Fibroblast of skin of left biceps (primary cell): ENCODE measurements at regions not wholly inside any gene's neighbourhood (a gene's known extent, or its start where the extent isn't known, plus 50 kb on each side); places are given as distances from the start of the nearest gene placed in this dataset.

Experiments
- DNase-seq, 2 experiments: peaks; one replicate each; pipeline ENCODE4 v3.0.0-alpha.2; 2013; ENCODE audit warnings: low read depth in 2 of 2

DNA sequence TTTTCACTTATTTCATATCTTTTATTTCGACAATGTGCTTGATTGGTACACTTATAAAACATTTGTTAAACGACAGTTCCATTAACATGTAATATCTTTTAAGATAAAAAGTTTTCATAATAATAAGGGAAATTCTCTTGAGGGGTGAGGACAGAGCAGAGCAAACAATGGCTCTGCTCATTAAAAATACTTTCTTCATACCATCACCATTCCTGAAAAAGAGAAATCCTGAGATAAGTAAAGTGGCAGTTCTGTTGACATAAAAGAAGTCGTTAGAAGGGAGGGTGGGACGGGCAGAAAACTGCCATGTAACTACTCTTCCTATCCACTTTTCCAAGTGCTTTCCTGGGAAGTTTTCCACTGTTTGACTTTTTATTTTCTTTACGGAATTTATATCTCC lies 193.6 kb upstream of the CEP162 start:
- DNase-seq = no peak

DNA sequence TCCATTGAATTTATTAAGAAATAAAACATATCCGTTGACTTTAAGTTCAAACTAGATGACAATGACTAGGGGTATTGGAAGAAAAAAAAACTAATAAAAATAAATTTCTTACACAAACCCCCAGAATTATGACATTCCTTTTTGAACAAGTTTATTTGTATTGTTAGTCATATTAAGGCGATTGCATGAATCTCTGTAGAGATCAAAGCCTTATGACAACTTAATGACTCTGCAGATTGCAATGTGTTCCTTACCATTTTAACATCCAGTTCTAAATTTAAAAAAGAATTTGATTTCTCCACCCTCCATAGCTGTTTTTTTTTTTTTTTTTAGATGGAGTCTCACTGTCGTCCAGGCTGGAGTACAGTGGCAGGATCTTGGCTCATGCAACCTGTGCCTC lies 189.8 kb upstream of the CEP162 start:
- no peak for DNase-seq

DNA sequence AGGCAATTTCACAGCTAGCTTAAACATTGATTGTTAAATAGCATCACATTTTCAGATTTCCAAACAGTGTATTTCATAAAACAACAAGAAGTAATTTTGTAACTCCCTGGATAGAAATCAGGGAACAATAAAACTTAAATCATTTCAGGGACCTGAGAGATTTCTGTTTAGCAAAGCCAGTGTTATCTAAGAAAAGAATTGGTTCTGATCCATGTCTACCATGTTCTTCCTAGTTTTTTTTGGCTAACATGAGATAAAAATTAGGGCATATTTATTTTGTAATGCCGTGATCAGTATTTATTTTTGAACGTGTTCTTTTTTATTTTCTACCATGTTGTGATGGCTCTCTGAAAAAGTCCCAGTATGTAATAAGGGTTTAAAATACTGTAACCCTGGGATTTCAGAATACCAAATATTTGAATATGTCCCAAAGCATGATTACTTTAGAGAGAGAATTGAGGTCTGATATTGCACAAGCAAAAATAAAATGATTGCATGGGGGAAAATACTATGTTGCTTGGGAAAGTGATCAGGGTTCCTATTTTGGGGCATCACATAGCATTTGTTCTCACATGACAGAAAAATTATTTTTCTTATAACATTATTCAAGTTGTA lies 188.7 kb upstream of the CEP162 start:
- no peak for DNase-seq

- DNase-seq = no peak
Measured at GRCh38 chr6:84415517-84415916, 188.1 kb upstream of the CEP162 start.

DNA sequence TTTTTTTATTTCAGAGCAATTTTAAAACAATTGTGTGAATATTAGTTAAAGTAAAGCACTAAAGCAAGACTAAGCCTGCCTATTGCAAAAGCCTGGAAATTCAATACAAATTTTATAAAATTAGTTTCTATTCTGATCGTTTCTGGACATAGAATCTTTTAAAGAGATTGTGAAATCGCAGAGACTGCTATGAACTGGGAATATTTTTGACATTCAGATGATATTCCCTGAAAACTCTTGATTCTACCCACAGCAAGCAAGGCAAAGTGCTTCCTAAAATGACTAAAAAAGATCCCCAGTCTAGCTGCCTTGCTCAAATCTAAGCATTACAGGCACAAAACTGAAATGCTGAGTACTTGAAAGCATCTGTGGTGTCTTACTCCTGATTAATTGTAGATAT lies 187.6 kb upstream of the CEP162 start:
- DNase-seq = no peak

DNA sequence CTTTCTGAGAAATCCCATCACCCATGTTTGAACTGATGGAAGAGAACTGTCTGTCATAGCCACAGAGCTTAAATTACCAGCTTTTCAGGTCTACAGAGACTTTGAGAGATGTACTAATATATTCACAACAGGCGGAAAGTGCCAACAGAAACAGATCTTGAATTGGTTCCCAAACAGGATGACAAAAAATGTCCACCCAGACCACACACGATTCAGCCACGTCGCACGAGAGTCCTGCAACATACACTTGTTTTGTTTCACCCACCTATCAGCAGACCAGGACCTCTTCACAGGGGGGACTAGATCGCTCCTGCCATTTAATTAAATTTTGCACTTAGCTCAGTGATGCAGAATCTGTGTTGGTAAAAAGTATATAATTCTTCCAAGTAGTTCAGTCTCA lies 187.1 kb upstream of the CEP162 start:
- DNase-seq = no peak

GRCh38 chr6:84411060-84411629 lies 183.7 kb upstream of the CEP162 start:
- DNase-seq = peak; percentile 77 to 79

GRCh38 chr6:84409911-84410310 lies 182.5 kb upstream of the CEP162 start:
- no peak for DNase-seq

DNA sequence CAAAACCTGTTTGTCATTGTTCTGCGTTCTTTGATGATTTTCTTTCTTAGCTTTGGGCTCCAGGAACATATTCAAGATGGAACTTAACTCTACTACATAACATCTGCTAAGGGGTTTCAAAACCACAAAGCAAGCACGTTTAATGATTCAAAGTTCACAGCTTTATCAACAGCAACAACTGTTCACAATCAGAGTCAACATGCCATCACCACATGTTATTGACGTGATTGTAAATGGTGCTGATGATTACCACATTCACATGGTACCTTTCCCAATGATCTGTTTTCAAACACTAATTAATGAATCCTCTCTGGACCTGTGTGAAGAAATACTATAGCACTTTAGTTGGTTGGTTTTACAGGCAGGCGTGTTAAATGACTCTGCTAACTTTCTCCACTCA lies 180.6 kb upstream of the CEP162 start:
- no peak for DNase-seq

- DNase-seq = no peak
Measured at GRCh38 chr6:84403545-84403944, 176.1 kb upstream of the CEP162 start.

DNA sequence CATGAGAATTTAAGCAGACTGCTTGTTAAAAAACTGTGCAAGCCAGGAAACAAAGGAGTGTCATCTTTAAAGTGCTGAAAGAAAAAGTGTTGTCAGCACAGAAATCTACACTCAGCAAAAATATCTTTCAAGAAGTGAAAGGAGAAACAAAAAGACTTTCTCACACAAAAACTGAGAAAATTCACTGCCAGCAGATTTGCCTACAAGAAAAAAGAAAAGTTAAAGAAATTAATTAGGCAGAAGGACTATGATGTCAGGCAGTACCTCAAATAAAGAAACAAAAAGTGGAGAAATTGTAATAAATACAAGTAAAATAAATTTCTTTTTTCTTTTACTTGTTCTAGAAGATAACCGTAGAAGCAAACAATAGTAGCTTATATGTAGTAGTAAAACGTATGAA lies 171.6 kb upstream of the CEP162 start:
- DNase-seq = no peak

DNA sequence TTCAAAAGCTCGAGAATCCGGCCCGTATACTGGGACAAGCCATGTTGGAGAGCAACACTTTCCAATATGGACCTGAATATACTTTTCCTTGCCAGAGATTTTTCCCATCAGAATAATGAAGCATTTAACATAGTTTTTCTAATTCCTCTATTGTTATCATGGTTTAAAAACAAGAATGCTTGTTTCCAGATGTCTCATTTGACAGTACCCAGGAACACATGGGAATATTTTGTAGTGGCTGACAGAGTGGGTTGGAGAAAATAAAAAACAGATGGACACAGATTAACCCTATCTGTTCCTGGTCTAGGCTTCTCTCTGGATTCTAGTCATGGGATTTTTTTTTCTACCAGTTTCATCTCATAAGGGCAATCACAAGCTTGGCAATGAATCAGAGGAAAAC lies 164.8 kb upstream of the CEP162 start:
- no peak for DNase-seq

DNA sequence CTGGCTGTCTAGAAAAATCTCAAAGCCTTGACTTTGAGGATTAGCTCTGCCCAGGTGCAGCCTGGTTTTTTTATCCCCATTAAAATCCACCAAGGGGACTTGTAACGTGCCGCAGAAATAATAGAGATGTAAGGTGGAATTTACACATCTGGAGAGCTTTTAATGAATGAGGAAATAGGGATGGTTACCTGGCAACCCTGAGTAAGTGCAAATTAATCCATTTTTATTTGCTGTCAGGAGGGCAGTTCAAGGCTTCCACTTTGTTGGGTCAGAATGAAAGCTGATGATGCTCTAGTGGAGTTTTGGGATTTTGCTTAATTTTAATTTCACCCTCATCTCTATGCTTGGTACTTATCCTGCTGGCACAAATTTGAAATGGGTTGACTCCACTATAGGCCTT lies 163.4 kb upstream of the CEP162 start:
- no peak for DNase-seq

DNA sequence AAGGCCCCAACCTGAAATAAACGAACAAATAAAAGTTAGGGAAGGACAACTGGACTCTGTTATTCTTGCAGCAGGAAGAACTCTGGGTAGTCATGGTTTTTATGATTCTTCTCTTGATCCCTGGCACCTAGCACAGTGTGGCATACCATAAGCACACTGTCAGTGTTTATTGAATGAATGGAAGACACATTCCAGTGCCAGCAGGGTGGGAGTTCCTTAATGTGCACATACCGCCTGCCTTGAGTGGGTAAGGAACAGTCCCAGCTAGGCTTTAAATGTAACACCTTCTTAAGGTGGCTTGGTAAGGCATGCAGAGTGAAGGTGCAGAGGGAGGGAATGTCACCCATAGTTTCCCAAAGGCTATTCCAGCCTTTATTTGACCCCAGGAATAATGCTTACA lies 162.9 kb upstream of the CEP162 start:
- DNase-seq = no peak

- no peak for DNase-seq
Measured at GRCh38 chr6:84379142-84379541, 151.7 kb upstream of the CEP162 start.

- DNase-seq = no peak
Measured at GRCh38 chr6:84372290-84372689, 144.8 kb upstream of the CEP162 start.

- DNase-seq = no peak
Measured at GRCh38 chr6:84371681-84372080, 144.2 kb upstream of the CEP162 start.

DNA sequence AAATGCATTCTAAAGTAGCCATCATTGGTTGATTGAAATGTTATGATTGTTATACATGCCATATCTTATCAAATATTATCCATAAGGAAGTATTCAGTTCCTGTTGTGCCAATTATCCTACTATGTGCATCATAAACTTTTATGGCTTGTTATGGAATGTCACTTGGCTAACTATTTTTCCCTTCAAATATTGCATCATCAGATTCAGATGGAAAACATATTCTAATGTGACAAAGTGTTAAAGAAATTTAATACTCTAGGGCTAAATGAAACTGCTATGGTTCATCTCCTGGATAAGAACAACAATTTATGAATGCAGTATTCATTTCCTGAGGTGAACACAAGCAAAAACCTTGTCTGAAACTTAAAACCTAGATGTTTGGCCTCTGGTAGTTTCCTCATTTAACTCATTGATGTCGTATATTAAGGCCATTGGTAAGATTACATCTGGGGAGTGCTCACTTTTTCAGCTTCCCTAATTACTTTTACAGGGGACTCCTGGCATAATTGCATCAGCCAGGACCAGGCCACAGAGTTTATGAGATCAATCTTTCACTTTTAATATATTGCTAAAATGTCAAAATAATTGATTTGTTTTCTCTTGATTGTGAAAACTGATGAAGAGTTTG lies 134.9 kb upstream of the CEP162 start:
- no peak for DNase-seq

DNA sequence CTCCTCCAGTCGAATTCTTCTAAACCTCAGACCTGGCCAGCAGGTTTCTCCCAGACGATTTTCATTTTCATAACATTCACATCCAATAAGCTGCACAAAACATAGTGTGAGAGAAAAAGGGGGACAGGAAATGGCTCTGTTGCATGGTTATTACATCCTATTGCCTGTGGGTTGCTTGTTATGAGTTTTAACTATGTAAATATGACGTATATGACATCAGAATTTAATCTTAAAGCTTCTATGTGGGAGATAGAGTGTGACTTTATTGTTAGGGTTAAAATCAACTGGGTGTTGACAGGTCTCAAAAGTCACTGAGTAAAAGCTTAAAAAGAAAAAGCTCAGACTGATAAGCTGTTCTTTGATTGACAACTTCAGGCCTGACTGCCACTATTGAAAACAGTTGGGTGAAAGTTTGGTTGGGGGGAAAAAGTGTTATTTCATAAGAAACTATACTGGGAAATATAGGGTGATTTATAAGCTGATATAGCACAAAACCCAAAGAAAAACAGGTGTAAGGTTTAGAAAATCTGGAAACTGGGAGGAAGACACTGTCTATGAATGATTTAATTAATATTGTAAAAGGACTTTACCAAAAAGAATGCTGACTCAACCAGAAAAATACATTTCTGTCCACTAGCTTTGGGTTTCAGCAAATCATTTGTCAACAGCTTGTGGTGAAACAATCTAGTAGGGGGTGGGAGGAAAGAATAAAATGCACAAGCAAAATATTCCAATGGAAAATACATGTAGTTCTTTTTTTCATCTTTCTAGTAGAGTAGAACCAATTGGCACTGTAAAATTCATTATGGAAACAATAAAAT lies 134.1 kb upstream of the CEP162 start:
- DNase-seq = no peak

GRCh38 chr6:84360039-84360438 lies 132.6 kb upstream of the CEP162 start:
- no peak for DNase-seq

DNA sequence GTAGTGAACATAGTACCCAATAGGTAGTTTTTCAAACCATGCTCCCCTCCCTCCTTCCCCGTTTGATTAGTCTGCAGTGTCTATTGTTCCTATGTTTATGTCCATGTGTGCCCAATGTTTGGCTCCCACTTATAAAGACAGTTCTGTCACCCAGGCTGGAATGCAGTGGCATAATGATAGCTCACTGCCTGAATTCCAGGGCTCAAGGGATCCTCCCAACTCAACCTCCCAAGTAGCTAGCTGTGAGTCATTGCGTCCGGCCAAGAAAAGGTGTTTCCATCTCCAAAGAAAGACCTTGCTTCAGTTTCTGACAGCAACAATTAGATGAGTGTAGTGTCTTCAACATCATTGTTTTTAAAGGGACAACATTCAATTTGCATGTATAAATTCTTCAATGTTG lies 131.1 kb upstream of the CEP162 start:
- DNase-seq = no peak

GRCh38 chr6:84357631-84358030 lies 130.2 kb upstream of the CEP162 start:
- no peak for DNase-seq

GRCh38 chr6:84356907-84357306 lies 129.5 kb upstream of the CEP162 start:
- no peak for DNase-seq
